Stimulated activated CD4-positive, alpha-beta T cell treated with anti-CD3 and anti-CD28 coated beads, Interleukin-15, amount 100 ng/mL, for 24 hours (primary cell): ENCODE measurements at regions not wholly inside any gene's neighbourhood (a gene's known extent, or its start where the extent isn't known, plus 50 kb on each side); places are given as distances from the start of the nearest gene placed in this dataset.
"Not testable (repeated sequence)": the region's sequence is repeated elsewhere in the genome, so short reads cannot be mapped to it uniquely, and the experiment has no call there.

Experiments used
- DNase-seq: peaks from one replicate; pipeline ENCODE4 v3.0.0-alpha.2; 2020

DNA sequence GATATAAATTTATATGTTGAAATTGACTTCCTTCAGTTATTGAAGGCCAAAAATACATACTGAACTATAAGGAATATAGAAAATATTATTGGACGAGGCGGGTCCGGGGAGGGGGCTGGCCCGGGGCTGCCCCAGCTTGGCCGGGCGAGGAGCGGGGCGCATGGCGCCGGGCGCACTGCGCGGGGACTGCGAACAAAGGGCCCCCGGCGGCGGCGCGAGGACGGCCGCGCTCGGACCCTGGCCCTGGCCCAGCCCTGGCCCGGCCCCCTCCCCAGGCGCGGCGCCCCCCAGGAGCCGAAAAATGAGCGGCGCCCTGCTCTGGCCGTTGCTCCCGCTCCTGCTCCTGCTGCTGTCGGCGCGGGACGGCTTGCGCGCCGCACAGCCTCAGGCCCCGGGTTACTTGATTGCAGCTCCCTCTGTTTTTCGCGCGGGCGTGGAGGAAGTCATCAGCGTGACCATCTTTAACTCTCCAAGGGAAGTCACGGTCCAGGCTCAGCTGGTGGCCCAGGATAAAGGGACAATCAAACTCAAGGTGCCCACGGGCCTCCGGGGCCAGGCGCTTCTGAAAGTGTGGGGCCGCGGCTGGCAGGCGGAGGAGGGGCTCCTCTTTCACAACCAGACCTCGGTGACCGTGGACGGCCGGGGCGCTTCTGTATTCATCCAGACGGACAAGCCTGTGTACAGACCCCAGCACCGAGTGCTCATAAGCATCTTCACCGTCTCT lies 1247.6 kb upstream of the PHF14 start:
- not testable (repeated sequence) for DNase-seq

DNA sequence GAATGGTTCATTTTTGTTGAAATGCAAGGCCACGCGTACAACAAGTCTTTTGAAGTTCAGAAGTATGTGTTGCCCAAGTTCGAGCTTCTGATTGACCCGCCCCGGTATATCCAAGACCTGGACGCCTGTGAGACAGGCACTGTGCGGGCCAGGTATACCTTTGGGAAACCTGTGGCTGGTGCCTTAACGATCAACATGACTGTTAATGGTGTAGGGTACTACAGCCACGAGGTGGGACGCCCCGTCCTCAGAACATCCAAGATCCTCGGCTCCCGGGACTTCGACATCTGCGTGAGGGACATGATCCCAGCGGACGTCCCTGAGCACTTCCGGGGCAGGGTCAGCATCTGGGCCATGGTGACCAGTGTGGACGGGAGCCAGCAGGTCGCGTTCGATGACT lies 1246.9 kb upstream of the PHF14 start:
- not testable (repeated sequence) for DNase-seq

DNA sequence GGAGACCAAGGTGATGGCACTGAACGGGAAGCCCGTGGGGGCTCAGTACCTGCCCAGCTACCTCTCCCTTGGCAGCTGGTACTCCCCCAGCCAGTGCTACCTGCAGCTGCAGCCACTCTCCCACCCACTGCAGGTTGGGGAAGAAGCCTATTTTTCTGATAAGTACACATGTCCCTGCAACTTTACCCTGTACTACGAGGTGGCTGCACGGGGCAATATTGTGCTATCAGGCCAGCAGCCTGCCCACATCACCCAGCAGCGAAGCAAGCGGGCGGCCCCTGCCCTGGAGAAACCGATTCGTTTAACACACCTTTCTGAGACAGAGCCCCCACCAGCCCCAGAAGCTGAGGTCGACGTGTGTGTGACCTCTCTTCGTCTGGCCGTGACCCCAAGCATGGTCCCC lies 1246.2 kb upstream of the PHF14 start:
- not testable (repeated sequence) for DNase-seq

DNA sequence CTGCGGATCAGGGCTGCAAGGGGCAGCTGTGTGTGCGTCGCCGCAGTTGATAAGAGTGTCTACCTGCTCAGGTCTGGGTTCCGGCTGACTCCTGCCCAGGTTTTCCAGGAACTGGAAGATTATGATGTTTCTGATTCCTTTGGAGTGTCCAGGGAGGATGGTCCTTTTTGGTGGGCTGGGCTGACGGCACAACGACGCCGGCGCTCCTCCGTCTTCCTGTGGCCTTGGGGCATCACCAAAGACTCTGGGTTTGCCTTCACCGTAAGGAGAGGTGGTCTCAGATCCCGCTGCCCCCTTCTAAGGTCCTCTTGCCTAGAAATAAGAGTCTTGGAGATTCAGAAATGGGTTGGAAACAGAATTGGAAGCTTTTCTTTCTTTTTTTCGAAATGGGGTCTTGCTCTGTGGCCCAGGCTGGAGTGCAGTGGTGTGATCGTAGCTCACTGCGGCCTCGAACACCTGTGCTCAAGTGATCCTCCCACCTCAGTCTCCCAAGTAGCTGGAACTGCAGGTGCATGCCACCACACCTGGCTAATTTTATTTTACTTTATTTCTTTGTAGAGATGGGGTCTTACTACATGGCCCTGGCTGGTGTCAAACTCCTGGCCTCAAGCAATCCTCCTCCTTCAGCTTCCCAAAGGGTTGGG lies 1245.5 kb upstream of the PHF14 start:
- not testable (repeated sequence) for DNase-seq

DNA sequence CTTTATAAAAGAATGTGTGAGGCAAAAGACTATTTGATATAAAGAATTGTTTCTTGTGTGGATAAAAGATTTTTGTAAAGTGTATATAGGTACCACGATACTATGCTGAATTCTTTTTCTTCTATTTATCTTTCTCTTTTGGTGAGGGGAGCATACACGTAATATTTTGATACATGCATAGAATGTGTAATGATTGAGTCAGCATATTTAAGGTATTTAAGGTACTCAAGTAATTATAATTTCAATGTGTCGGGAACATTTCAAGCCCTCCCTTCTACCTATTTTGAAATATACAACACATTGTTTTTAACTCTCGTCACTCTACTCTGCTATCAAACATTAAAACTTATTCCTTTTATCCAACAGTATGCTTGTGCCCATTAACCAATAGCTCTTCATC lies 1221.6 kb upstream of the PHF14 start:
- no peak for DNase-seq

DNA sequence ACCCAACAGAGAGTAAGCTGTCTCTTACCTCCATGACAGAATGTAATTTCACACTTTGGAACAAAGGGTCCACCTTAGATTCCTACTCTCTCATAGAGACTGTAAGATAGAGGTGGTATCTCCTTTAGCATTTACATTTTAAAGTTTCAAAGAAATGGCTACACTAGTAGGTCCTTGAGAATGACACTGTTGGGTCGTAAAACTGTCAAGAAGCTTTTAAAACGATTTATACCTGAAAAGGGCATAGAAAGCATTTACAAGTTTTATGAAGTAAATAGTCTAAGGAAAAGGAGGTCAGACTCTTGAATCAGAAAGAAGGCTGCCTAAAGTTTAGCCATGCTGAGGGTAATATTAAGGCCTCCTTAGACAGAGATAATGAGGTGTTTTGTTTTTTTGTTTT lies 1212.4 kb upstream of the PHF14 start:
- no peak for DNase-seq

DNA sequence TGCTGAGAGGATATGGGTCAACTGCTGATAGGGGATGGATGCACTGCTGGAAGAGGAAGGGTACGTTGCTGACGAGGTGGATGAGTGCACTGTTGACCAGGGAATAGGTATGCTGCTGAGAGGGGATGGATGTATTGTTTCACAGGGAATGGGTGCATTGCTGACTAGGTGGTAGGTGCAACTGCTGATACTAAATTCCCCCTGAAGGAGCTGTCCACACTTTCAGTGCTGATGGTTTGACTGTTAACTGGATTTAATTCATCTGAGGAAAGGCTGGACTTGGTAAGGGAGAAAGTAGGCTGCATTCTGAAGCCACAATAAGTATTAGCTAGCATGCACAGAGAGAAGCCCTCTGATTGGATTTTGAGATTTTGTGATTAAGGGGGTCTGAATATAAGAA lies 1196.8 kb upstream of the PHF14 start:
- no peak for DNase-seq

DNA sequence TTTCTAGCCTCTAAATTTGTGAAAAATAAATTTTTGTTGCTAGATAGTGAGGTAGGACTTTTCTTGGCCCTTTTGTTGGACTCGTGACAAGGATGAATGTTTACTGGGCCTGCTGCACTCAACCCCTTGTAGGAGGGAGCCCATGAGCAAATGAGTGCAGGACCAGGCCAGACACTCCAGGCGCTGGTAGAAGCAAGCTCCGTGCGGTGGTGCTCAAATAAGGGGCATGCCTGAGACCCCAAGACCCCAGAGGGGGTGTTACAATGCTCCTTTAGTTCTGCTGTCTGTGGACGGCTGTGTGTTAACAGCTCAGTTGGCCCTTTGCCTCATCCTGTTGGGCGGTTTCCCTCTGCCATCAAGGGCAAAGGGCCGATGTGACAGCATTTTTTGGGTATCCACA lies 1195.3 kb upstream of the PHF14 start:
- DNase-seq = no peak

DNA sequence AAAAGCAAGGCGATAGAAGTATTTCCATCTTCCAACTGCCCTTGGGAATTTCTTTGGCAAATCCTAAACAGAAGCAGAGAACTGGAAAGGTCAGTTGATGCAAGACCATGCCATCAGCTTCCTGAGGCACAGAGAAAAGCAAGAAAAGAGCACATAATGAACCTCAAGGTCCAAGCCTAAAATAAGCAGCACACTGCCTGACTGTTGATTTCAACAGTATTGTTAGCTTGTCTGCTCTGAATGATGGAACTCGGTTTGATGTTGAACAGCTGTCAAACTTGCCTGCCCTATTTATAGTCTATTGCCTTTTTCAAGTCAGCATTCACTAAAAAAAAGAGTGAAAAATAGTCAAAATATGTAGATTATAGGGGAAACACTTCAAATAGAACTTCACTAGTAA lies 1192.0 kb upstream of the PHF14 start:
- DNase-seq = no peak

DNA sequence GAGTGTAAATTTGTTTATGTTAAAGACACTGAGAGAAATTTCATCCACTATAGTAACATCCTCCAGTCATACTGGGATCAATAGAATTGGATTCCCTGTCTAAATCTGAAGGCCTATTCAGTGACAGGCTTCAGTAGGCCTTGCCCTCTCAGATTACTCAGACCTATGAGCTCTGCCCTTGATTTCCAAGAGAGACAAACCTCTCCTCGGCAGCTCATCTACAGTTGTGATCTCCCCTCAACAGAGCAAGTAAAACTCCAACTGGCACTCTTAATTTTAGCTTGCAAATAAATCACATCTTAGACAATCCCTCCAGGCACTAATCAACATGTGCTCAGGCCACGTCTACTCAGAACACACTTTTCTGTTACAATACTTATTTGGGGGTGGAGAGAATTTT lies 1191.4 kb upstream of the PHF14 start:
- DNase-seq = no peak

DNA sequence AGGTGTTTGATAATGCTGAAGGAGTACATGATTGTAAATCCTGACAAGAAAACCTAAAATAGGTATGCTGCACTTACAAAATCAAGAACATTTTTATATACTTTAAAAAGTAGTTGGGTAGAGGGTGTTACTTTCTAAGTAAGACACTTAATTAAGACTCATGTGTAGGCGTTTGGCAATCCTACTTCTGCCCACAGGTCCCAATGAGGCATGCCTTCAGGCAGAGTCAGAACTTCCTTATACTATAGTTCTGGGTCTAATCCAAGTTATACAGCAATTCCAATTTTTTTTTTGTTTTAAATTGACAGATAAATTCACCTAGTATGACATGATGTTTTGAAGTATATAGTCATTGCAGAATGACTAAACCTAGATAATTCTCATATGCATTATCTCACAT lies 1188.5 kb upstream of the PHF14 start:
- DNase-seq = no peak

DNA sequence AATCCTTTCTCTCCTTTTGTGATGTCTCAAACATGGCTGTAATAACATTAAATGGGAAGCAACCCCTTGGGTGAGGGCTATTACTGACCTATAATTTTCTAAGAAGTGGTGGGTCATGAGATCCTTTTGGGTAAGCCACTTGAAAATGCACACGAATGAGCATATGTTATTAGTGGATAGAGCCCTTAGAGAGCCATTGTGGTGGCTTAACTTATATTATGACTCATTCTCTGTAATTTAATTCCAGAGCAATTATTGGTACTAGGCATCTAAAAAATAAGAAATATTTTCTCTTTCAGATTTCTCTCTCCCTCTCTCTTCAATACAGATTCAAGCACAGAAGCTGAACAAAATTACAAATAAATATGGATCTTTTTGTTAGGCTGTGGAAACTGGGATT lies 1177.4 kb upstream of the PHF14 start:
- DNase-seq = no peak

DNA sequence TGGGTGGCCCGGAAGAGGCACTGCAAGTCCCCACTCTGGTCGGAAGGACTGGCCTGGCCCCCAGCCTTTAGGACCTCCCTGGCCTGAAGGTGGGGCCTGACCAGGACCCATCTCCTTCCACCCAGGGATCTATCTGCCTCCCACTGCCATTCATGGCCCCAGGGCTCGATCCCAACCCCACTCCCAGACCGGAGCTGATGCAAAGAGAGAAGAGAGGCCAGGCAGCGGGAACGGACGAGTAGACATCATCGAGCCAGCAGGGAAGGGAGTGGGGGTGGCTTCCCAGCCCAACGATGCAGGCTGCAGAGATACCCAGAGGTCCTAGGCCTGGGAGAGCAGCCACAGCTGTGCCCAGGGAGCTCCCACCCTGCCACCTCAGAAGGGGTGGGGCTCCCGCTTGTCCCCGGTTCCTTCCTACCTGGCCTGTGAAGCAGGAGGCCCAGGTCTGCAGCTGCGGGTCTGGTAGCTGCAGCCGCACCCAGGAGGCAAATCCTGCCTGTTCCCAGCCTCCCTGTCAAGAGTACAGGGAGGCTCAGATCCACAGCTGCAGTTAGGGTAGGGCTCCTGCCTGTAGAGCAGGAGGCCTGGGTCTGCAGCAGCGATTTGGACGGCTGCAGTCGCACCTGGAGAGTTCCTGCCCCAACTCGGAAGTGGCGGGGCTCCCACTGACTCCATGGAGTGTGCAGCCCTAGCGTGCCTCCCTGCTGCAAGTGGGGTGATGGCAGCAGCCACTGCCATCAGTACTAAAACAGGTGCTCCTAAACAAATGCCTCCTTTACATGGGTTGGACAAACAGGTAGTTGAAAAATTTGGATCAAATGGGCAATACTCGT lies 1151.0 kb upstream of the PHF14 start:
- no peak for DNase-seq

DNA sequence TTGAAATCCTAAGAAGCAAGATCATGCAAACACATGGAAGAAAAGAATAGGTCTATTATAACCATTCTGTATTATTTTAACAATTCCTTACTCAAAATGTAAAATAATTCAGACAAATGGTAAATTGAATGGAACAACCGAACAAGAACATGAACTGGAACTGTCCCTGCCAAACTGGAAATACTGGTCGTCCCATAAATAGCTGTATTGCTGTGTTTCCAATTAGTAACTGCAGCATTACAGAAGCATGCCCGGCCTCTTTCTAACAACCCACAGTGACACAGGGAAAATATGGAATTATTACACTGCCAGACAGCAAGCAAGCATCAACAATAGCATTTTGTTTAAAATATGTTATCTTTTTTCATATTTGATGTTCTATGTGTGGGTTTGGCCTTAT lies 1138.5 kb upstream of the PHF14 start:
- no peak for DNase-seq

DNA sequence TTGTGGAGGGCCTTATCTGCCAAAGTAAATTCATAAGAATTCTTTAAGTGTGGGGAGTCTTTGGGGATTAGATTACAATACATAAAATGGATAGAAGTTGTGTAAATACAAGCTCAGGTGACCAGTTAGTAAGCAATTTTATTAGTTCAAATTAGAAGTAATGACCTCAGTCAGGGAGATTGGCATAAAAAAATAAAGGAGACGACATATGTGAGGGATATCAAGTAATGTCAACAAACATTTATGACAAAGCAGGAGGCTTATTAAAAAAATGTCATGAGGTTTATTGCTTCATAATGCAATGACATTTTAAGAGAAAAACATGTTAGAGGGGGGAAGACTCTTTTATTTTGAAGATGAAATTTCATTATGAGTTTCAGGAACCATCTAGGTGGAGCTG lies 1137.0 kb upstream of the PHF14 start:
- no peak for DNase-seq

DNA sequence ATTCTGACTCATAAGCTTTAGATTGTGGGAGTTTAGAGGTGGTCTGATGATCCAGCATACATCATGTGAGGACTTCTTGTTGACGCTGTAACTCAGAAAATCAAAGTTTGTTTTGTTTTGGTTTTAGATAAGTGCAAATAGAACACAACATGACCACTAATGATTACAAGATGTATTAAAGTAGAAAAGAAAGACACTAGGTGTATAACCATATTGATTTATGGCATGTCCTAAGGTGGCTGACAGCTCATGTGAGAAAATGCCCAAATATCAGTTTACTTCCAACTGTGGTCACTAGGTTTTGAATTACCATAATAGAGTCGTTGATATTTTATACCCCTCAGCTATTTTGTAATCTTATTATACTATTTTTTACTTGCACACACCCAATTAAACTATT lies 1131.4 kb upstream of the PHF14 start:
- DNase-seq = no peak

DNA sequence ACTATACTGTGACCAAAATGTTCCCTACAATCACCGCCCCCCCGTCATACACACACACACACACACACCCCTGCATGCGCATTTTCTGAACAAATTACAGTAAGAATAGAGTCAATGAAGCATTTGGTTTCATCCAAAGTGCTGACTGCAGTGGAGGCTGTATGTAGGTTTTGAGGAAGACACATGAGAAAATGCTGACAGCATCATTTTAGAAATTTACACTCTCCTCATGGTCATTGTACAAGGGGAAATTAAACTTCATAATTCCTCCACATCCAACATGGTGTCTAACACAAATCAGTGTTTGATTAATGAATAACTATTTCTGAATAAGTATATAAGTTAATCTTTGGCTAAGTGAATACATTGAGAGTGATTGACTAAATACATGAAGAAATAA lies 1126.8 kb upstream of the PHF14 start:
- no peak for DNase-seq

DNA sequence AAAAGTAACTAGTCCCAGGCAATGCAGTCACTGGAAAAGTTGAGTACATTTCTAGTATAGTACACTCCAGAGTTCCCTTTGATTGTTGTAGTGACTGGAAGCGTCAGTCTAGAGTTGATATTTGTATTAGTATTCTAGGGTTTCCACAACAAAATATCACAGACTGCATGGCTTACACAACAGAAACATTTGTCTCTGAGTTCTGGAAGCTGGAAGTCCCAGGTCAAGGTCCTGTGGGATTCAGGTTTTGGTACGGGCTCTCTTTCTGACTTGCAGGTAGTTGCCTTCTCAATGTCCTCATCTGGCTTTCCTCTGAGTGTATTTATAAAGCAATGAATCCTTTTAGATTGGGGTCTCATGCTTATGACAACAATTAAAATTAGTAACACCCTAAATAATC lies 1119.1 kb upstream of the PHF14 start:
- no peak for DNase-seq

DNA sequence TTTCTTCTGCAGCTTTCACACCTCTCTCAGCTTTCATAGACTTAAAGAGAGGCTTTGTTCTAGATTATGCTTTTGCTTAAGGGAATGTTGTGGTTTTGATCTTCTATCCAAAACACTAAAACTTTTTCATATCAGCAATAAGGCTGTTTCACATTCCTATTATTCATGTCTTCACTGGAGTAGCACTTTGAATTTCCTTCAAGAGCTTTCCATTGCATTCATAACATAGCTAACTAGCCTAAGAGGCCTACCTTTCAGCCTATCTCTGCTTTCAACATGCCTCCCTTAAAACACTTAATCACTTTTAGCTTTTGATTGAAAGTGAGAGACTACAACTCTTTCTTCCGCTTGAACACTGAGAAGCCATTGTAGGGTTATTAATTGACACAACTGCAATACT lies 1117.0 kb upstream of the PHF14 start:
- DNase-seq = no peak

DNA sequence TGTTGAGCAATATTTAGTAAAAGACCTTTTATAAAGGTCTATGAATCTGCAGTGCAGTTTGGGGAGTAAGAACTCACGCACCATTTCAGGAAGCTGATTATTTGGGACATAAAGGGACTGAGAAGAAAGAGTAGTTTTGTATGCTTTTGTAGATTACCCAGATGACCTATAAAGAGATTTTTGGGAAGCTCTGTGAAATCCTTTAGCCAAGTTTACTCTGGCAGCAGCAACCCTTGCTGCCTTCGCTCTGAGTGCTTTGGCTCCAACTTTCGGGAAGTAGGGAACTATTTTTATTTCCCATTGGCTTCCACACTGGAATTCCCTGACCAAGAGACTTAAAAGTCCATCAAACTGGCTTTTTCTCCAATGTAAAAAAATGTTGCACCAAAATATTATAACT lies 1110.1 kb upstream of the PHF14 start:
- no peak for DNase-seq

DNA sequence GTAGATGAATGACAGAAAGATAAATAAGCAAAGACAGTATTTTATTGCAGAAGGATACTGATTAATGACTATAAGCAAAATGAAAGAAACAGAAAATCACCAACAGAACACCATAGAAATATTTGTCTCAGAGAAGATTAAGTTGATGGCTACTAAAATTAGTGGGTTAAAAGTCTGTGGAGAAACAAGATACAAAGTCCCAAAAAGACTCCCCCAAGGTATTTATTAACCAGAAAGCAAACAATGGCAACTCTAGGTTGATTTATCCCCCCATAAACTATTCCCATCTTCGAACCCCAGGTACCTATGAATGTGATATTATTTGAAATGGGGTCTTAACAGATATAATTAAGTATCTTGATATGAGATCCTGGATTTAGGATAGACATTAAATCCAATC lies 1104.5 kb upstream of the PHF14 start:
- no peak for DNase-seq

DNA sequence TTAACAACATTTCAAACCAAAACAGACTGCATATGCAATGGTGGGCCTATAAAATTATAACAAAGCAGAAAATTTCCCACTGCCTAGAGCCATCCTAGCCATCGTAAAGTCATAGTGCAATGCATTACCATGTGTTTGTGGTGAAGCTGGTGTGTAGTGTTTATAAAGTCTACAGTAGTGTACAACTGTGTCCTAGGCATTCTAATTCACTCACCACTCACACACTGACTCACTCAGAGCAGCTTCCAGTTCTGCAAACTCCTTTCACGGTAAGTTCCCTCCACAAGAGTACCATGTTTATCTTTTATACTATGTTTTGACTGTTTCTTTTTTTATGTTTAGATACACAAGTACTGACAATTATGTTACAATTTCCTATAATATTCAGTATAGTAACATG lies 1104.1 kb upstream of the PHF14 start:
- no peak for DNase-seq

DNA sequence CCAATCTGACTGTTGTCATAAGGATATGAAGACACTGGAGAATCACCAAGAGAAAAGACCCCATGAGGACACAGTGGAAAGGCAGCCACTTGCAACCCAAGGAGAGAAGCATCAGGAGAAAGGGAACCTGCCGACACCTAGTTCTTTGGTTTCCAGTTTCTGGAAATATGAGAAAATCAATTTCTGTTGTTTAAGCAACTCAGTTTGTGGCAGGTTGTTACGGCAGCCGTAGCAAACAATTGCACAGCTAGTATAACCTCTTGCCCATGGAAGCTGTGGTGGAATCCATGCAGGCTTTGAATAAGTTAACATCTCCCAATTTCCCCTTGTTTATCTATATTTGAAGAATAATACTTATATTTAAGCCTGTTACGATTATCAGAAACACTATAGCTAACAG lies 1103.0 kb upstream of the PHF14 start:
- DNase-seq = no peak

DNA sequence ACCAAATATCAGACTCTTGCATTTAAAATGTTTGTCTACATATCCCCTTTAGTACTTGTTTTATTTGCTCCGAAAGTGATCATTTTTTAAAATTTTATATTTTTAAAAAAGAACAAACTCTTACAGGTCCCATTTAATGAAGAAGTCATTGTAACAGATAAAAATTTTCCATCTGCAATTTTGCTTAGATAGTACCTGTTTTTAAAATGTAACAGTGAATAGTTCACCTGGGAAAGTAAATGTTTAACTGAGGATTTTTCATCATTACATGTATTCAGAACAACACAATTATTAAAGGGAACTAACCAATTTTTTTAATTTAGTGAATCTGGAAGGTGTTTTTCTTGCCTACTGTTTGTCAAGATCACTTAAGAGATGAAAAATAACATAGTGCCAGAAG lies 1099.5 kb upstream of the PHF14 start:
- no peak for DNase-seq
